Vagina (tissue), 2 donors: ENCODE measurements at regions not wholly inside any gene's neighbourhood (a gene's known extent, or its start where the extent isn't known, plus 50 kb on each side); places are given as distances from the start of the nearest gene placed in this dataset.

Experiments used
- POLR2A ChIP-seq, 2 donors: fragments of 450-650 bp; IDR thresholded peaks; one replicate each; pipeline ENCODE4 v1.6.1; 2017; ENCODE audit warnings: antibody characterized with exemption in 2 of 2, mild to moderate bottlenecking in 2 of 2, moderate library complexity in 2 of 2
- POLR2AphosphoS5 ChIP-seq, 2 donors: sonication (generic); formaldehyde crosslinking; IDR thresholded peaks; one replicate each; pipeline ENCODE4 v1.9.0; 2017; ENCODE audit warnings: antibody characterized with exemption in 2 of 2, mild to moderate bottlenecking in 2 of 2, low read depth in 1 of 2; ENCODE audit not compliant: insufficient read depth in 1 of 2
- TF ChIP-seq, protein P1 (sequence below), 3 experiments: fragments of 450-650 bp in 2 of 3; fragments of 200-600 bp in 1 of 3; sonication (generic) in 1 of 3; IDR thresholded peaks; one replicate each; pipeline ENCODE4 v1.5.1; 2017 to 2019; ENCODE audit warnings: antibody characterized with exemption in 3 of 3, mild to moderate bottlenecking in 2 of 3, moderate library complexity in 2 of 3

GRCh38 chr3:153970047-153970446 is 151.1 kb upstream of the ARHGEF26 start:
- TF ChIP-seq POLR2AphosphoS5 (IDR thresholded peaks at IDR 0.05; ENCODE audit: insufficient read depth in 1 of 2, low read depth in 1 of 2) (no peak), POLR2A (IDR thresholded peaks at IDR 0.05) (no peak)
- TF ChIP-seq, protein P1, sequence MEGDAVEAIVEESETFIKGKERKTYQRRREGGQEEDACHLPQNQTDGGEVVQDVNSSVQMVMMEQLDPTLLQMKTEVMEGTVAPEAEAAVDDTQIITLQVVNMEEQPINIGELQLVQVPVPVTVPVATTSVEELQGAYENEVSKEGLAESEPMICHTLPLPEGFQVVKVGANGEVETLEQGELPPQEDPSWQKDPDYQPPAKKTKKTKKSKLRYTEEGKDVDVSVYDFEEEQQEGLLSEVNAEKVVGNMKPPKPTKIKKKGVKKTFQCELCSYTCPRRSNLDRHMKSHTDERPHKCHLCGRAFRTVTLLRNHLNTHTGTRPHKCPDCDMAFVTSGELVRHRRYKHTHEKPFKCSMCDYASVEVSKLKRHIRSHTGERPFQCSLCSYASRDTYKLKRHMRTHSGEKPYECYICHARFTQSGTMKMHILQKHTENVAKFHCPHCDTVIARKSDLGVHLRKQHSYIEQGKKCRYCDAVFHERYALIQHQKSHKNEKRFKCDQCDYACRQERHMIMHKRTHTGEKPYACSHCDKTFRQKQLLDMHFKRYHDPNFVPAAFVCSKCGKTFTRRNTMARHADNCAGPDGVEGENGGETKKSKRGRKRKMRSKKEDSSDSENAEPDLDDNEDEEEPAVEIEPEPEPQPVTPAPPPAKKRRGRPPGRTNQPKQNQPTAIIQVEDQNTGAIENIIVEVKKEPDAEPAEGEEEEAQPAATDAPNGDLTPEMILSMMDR (IDR thresholded peaks at IDR 0.05) = no peak
